WTC11 (cell line): ENCODE measurements at regions not wholly inside any gene's neighbourhood (a gene's known extent, or its start where the extent isn't known, plus 50 kb on each side); places are given as distances from the start of the nearest gene placed in this dataset.

ENCODE experiments used
- CREB1 ChIP-seq: sonication (generic); formaldehyde crosslinking; IDR thresholded peaks from 2 replicates; pipeline ENCODE4 v1.8.0; 2023; ENCODE audit warnings: mild to moderate bottlenecking, missing genetic modification reagents
- ESRRA ChIP-seq: sonication (generic); formaldehyde crosslinking; IDR thresholded peaks from 2 replicates; pipeline ENCODE4 v1.8.1; 2022; ENCODE audit warnings: mild to moderate bottlenecking, missing genetic modification reagents, borderline replicate concordance
- ETV6 ChIP-seq: sonication (generic); formaldehyde crosslinking; IDR thresholded peaks from 2 replicates; pipeline ENCODE4 v1.8.1; 2022; ENCODE audit warnings: mild to moderate bottlenecking, missing genetic modification reagents
- FOXJ3 ChIP-seq: sonication (generic); formaldehyde crosslinking; IDR thresholded peaks from 2 replicates; pipeline ENCODE4 v1.9.0; 2021; ENCODE audit warnings: missing genetic modification reagents, mild to moderate bottlenecking, borderline replicate concordance
- KAT7 ChIP-seq: sonication (generic); formaldehyde crosslinking; IDR thresholded peaks from 2 replicates; pipeline ENCODE4 v1.8.1; 2023; ENCODE audit warnings: missing genetic modification reagents, mild to moderate bottlenecking, borderline replicate concordance
- NR2C2 ChIP-seq: sonication (generic); formaldehyde crosslinking; IDR thresholded peaks from 2 replicates; pipeline ENCODE4 v1.8.0; 2022; ENCODE audit warnings: mild to moderate bottlenecking, missing genetic modification reagents
- NR3C1 ChIP-seq: sonication (generic); formaldehyde crosslinking; conservative IDR thresholded peaks from 2 replicates; pipeline ENCODE4 v1.8.1; 2023; ENCODE audit warnings: low read depth, mild to moderate bottlenecking, missing genetic modification reagents
- SMAD4 ChIP-seq: sonication (generic); formaldehyde crosslinking; IDR thresholded peaks from 2 replicates; pipeline ENCODE4 v1.8.0; 2022; ENCODE audit warnings: mild to moderate bottlenecking, missing genetic modification reagents
- ZNF317 ChIP-seq: sonication (generic); formaldehyde crosslinking; IDR thresholded peaks from 2 replicates; pipeline ENCODE4 v1.8.1; 2023; ENCODE audit warnings: low read depth, mild to moderate bottlenecking, moderate library complexity, missing genetic modification reagents, borderline replicate concordance
- ZNF416 ChIP-seq: fragments of 250-450 bp; sonication (Bioruptor Pico); IDR thresholded peaks from 2 replicates; pipeline ENCODE4 v1.9.0; 2021; ENCODE audit warnings: mild to moderate bottlenecking, inconsistent platforms
- TF ChIP-seq, protein P1 (sequence below): fragments of 200-600 bp; IDR thresholded peaks from 2 replicates; pipeline ENCODE4 v1.8.0; 2022; ENCODE audit warnings: antibody characterized with exemption
- TF ChIP-seq, protein P2 (sequence below): fragments of 250-450 bp; sonication (Bioruptor Pico); IDR thresholded peaks from 2 replicates; pipeline ENCODE4 v1.9.0; 2021; ENCODE audit warnings: moderate library complexity, mild to moderate bottlenecking, inconsistent platforms, borderline replicate concordance
- TF ChIP-seq, protein P3 (sequence below): sonication (generic); formaldehyde crosslinking; conservative IDR thresholded peaks from 2 replicates; pipeline ENCODE4 v1.8.1; 2022; ENCODE audit warnings: mild to moderate bottlenecking, missing genetic modification reagents
- TF ChIP-seq, protein P4 (sequence below): sonication (generic); formaldehyde crosslinking; conservative IDR thresholded peaks from 2 replicates; pipeline ENCODE4 v1.8.1; 2023; ENCODE audit warnings: mild to moderate bottlenecking, low read depth, missing genetic modification reagents, moderate library complexity

DNA sequence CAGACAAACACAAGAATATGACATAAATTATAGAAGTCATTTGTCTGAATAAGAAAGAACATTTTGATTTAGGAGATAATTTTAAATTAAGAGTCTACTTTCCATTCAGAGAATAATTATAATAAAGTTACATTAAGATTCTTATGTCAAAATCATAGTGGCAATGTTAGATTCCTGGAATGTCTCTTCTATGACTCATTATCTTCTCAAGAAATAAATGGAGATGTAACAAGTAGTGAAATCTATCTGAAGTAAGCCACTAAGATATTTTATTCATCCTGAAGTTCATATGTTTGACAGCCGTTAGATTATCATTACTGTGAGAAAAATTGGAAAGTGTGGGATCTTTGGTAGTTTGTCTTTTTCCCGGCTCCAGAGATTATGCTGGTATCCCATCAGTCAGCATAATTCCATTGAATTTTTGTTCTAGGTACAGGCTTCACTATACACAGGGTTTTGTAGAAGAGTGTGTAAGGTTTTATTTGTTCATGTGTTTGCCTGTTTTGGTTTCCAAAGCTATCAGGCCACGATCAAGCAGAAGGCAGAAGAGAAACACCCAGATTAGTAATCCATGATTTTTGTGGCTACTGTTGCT, 1246.6 kb upstream of the LRRTM1 start:
- TF ChIP-seq, protein P1, sequence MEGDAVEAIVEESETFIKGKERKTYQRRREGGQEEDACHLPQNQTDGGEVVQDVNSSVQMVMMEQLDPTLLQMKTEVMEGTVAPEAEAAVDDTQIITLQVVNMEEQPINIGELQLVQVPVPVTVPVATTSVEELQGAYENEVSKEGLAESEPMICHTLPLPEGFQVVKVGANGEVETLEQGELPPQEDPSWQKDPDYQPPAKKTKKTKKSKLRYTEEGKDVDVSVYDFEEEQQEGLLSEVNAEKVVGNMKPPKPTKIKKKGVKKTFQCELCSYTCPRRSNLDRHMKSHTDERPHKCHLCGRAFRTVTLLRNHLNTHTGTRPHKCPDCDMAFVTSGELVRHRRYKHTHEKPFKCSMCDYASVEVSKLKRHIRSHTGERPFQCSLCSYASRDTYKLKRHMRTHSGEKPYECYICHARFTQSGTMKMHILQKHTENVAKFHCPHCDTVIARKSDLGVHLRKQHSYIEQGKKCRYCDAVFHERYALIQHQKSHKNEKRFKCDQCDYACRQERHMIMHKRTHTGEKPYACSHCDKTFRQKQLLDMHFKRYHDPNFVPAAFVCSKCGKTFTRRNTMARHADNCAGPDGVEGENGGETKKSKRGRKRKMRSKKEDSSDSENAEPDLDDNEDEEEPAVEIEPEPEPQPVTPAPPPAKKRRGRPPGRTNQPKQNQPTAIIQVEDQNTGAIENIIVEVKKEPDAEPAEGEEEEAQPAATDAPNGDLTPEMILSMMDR = no peak
- TF ChIP-seq CREB1 (CRISPR knock-in tag) = no peak
- no peak for TF ChIP-seq ESRRA (CRISPR knock-in tag)
- no peak for TF ChIP-seq ZNF416
- no peak for TF ChIP-seq ZNF317 (CRISPR knock-in tag)
- TF ChIP-seq, protein P2, sequence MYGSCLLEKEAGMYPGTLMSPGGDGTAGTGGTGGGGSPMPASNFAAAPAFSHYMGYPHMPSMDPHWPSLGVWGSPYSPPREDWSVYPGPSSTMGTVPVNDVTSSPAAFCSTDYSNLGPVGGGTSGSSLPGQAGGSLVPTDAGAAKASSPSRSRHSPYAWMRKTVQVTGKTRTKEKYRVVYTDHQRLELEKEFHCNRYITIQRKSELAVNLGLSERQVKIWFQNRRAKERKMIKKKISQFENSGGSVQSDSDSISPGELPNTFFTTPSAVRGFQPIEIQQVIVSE (CRISPR knock-in tag) = no peak
- no peak for TF ChIP-seq KAT7
- no peak for TF ChIP-seq NR2C2 (CRISPR knock-in tag)
- TF ChIP-seq, protein P3, sequence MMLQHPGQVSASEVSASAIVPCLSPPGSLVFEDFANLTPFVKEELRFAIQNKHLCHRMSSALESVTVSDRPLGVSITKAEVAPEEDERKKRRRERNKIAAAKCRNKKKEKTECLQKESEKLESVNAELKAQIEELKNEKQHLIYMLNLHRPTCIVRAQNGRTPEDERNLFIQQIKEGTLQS (CRISPR knock-in tag) = no peak
- TF ChIP-seq SMAD4 (CRISPR knock-in tag) = no peak
- no peak for TF ChIP-seq FOXJ3 (CRISPR knock-in tag)
- TF ChIP-seq ETV6 (CRISPR knock-in tag) = no peak
- TF ChIP-seq, protein P4, sequence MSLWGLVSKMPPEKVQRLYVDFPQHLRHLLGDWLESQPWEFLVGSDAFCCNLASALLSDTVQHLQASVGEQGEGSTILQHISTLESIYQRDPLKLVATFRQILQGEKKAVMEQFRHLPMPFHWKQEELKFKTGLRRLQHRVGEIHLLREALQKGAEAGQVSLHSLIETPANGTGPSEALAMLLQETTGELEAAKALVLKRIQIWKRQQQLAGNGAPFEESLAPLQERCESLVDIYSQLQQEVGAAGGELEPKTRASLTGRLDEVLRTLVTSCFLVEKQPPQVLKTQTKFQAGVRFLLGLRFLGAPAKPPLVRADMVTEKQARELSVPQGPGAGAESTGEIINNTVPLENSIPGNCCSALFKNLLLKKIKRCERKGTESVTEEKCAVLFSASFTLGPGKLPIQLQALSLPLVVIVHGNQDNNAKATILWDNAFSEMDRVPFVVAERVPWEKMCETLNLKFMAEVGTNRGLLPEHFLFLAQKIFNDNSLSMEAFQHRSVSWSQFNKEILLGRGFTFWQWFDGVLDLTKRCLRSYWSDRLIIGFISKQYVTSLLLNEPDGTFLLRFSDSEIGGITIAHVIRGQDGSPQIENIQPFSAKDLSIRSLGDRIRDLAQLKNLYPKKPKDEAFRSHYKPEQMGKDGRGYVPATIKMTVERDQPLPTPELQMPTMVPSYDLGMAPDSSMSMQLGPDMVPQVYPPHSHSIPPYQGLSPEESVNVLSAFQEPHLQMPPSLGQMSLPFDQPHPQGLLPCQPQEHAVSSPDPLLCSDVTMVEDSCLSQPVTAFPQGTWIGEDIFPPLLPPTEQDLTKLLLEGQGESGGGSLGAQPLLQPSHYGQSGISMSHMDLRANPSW (CRISPR knock-in tag) = no peak
- TF ChIP-seq NR3C1 = no peak
